ENCODE measurements at regions not wholly inside any gene's neighbourhood (a gene's known extent, or its start where the extent isn't known, plus 50 kb on each side); places are given as distances from the start of the nearest gene placed in this dataset.
A peak's percentile ranks its signal among the peaks of the same experiment; 100 is the strongest.

- no peak overlapping the region for H3K4me3 Mint-ChIP-seq
- Histone ChIP-seq H3K9ac (ENCODE audit: extremely low read depth, low read length, poor library complexity, severe bottlenecking) (no peak overlapping the region), H3K4me3 (ENCODE audit: low read length) (no peak overlapping the region), H3K9me3 (ENCODE audit: control insufficient read depth, low read length) (no peaks in the 10 kb centered on the region), H3K27ac (ENCODE audit: low read depth, low read length) (no peak overlapping the region), H3K27me3 (ENCODE audit: control insufficient read depth, insufficient read depth, low read length, poor library complexity, severe bottlenecking) (no peaks in the 10 kb centered on the region), H3K36me3 (ENCODE audit: control insufficient read depth, insufficient read depth, low read length) (no peaks in the 10 kb centered on the region), H3K4me1 (ENCODE audit: control insufficient read depth, insufficient read depth, low read length) (no peaks in the 10 kb centered on the region)
- no peak overlapping the region for H3K27ac Mint-ChIP-seq
- no peak for DNase-seq
- H3K27me3 Mint-ChIP-seq (ENCODE audit: insufficient read depth) = no peaks in the 10 kb centered on the region
- no peaks in the 10 kb centered on the region for H3K36me3 Mint-ChIP-seq (ENCODE audit: low read depth)
- TF ChIP-seq, protein P1, sequence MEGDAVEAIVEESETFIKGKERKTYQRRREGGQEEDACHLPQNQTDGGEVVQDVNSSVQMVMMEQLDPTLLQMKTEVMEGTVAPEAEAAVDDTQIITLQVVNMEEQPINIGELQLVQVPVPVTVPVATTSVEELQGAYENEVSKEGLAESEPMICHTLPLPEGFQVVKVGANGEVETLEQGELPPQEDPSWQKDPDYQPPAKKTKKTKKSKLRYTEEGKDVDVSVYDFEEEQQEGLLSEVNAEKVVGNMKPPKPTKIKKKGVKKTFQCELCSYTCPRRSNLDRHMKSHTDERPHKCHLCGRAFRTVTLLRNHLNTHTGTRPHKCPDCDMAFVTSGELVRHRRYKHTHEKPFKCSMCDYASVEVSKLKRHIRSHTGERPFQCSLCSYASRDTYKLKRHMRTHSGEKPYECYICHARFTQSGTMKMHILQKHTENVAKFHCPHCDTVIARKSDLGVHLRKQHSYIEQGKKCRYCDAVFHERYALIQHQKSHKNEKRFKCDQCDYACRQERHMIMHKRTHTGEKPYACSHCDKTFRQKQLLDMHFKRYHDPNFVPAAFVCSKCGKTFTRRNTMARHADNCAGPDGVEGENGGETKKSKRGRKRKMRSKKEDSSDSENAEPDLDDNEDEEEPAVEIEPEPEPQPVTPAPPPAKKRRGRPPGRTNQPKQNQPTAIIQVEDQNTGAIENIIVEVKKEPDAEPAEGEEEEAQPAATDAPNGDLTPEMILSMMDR (conservative IDR thresholded peaks at IDR 0.05) = no peak
- H3K9me3 Mint-ChIP-seq = no peaks in the 10 kb centered on the region
- no peaks in the 10 kb centered on the region for H3K4me1 Mint-ChIP-seq
Observed at GRCh38 chr5:24331531-24331930, 313.2 kb downstream of the CDH10 start.

GRCh38 chr5:24347158-24347557, 297.6 kb downstream of the CDH10 start:
- WGBS, 2 experiments (ENCODE audit: insufficient coverage in 1 of 2, insufficient read length in 1 of 2) = 80 to 96% methylated on average over 1 to 2 of the region's 2 CpGs
- Mint-ChIP-seq H3K27me3 (ENCODE audit: insufficient read depth) (no peaks in the 10 kb centered on the region), H3K9me3 (no peaks in the 10 kb centered on the region), H3K4me3 (no peak overlapping the region), H3K36me3 (ENCODE audit: low read depth) (no peaks in the 10 kb centered on the region), H3K27ac (no peak overlapping the region), H3K4me1 (no peaks in the 10 kb centered on the region)
- DNase-seq = no peak
- H3K27ac ChIP-seq (ENCODE audit: low read depth, low read length) = no peak overlapping the region
- TF ChIP-seq, protein P1 (conservative IDR thresholded peaks at IDR 0.05) = no peak
- H3K4me1 ChIP-seq (ENCODE audit: control insufficient read depth, insufficient read depth, low read length) = no peaks in the 10 kb centered on the region
- no peaks in the 10 kb centered on the region for H3K36me3 ChIP-seq (ENCODE audit: control insufficient read depth, insufficient read depth, low read length)
- H3K4me3 ChIP-seq (ENCODE audit: low read length) = no peak overlapping the region
- no peaks in the 10 kb centered on the region for H3K27me3 ChIP-seq (ENCODE audit: control insufficient read depth, insufficient read depth, low read length, poor library complexity, severe bottlenecking)
- H3K9ac ChIP-seq (ENCODE audit: extremely low read depth, low read length, poor library complexity, severe bottlenecking) = no peak overlapping the region
- no peaks in the 10 kb centered on the region for H3K9me3 ChIP-seq (ENCODE audit: control insufficient read depth, low read length)

DNA sequence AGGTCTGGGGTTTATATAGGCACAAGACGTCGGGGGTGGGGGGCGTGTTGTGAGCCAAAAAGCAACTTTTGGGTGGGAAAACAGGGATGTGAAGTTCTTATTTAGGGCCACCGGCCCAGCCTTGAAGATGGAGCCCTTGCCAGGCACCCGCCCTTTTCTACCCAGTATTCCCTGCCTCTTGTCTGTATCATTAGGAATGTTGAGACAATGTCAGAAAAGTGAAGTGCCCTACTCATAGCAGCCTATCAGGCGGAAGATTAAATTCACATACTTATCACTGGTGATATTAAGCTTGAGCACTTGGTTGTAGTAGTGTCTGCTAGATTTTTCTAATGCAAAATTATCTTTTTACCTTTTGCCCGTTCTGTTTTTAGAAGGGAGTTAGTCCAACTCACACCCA, 293.5 kb downstream of the CDH10 start:
- H3K27me3 ChIP-seq (ENCODE audit: control insufficient read depth, insufficient read depth, low read length, poor library complexity, severe bottlenecking) = no peaks in the 10 kb centered on the region
- DNase-seq = no peak
- no peaks in the 10 kb centered on the region for H3K9me3 ChIP-seq (ENCODE audit: control insufficient read depth, low read length)
- TF ChIP-seq, protein P1 (conservative IDR thresholded peaks at IDR 0.05) = no peak
- no peak overlapping the region for H3K4me3 Mint-ChIP-seq
- no peaks in the 10 kb centered on the region for H3K27me3 Mint-ChIP-seq (ENCODE audit: insufficient read depth)
- H3K9me3 Mint-ChIP-seq = no peaks in the 10 kb centered on the region
- WGBS, 2 experiments (ENCODE audit: insufficient coverage in 1 of 2, insufficient read length in 1 of 2) = 93% methylated on average over 7 of the region's 7 CpGs; no CpG with 5 or more reads in 1 of the 2 experiments
- no peak overlapping the region for H3K4me3 ChIP-seq (ENCODE audit: low read length)
- H3K4me1 ChIP-seq (ENCODE audit: control insufficient read depth, insufficient read depth, low read length) = no peaks in the 10 kb centered on the region
- H3K36me3 ChIP-seq (ENCODE audit: control insufficient read depth, insufficient read depth, low read length) = no peaks in the 10 kb centered on the region
- H3K27ac Mint-ChIP-seq = peak overlapping the region; percentile 14
- H3K4me1 Mint-ChIP-seq = peaks cover 3% of the 10 kb centered on the region
- H3K27ac ChIP-seq (ENCODE audit: low read depth, low read length) = no peak overlapping the region
- H3K36me3 Mint-ChIP-seq (ENCODE audit: low read depth) = no peaks in the 10 kb centered on the region
- H3K9ac ChIP-seq (ENCODE audit: extremely low read depth, low read length, poor library complexity, severe bottlenecking) = no peak overlapping the region

Measured in endodermal cell (in vitro differentiated cells).